Erythroblast (primary cell): ENCODE measurements at regions not wholly inside any gene's neighbourhood (a gene's known extent, or its start where the extent isn't known, plus 50 kb on each side); places are given as distances from the start of the nearest gene placed in this dataset.

Source experiments
- DNase-seq, 2 experiments: peaks; one replicate each; lab custom pipeline; 2025; lab: John Stamatoyannopoulos, UW
- GATA1 ChIP-seq: IDR thresholded peaks from 2 replicates; pipeline ENCODE4 v1.6.1; 2011; ENCODE audit warnings: low read depth, mild to moderate bottlenecking, control low read depth, low read length, moderate library complexity
- POLR2A ChIP-seq: IDR thresholded peaks from 2 replicates; pipeline ENCODE4 v1.6.1; 2011; ENCODE audit warnings: mild to moderate bottlenecking, low read length

DNA sequence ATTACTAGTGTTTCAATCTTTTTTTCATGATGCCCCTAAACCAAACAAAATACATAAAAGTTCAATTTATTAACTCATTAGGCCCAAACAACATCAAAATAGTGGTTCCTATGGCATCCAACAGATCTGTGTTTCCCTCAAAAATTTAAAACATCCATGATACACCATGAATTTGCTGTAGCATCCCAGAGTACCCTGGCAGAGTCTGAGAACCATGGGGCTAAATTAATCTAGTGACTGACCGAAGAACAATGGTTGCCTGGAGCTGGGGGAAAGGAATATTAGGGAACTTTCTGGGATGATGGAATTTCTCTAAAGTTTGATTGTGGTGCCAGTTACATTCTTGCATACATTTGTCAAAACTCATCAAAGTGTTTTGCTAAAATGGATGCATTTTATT, 79.5 kb upstream of the TRIO start:
- no peak for DNase-seq

GRCh38 chr5:14063138-14063537, 80.0 kb upstream of the TRIO start:
- no peak for DNase-seq
- TF ChIP-seq GATA1 (no peak), POLR2A (no peak)

More for the DNA sequence above, 79.5 kb upstream of the TRIO start:
- TF ChIP-seq POLR2A: no peak

GRCh38 chr5:14062178-14062577, 81.0 kb upstream of the TRIO start:
- no peak for DNase-seq
- TF ChIP-seq GATA1 (no peak), POLR2A (no peak)

GRCh38 chr5:14061106-14061505, 82.0 kb upstream of the TRIO start:
- TF ChIP-seq GATA1 (no peak), POLR2A (no peak)
- no peak for DNase-seq

- TF ChIP-seq POLR2A: no peak
- TF ChIP-seq GATA1: no peak
- DNase-seq: no peak
Measured at GRCh38 chr5:14060218-14060617, 82.9 kb upstream of the TRIO start.

DNA sequence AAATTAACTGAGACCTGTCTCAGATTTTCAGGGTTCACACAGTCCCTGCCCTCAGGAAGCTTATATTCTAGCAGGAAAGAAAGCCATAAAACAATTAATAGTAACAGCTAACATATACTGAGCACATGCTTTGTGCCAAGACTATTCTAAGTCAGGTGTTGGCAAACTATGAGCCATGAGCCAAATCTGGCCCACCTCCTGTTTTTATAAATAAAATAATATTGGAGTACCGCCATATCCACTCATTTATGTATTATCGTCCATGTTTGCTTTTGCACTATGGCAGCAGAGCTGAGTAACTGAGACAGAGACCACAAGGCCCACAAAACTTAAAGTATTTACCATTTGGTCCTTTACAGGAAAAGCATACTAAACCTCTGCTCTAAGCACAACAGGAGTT, 83.3 kb upstream of the TRIO start:
- TF ChIP-seq POLR2A: no peak
- no peak for TF ChIP-seq GATA1
- no peak for DNase-seq

- DNase-seq: no peak
Measured at GRCh38 chr5:14057289-14057688, 85.9 kb upstream of the TRIO start.

DNA sequence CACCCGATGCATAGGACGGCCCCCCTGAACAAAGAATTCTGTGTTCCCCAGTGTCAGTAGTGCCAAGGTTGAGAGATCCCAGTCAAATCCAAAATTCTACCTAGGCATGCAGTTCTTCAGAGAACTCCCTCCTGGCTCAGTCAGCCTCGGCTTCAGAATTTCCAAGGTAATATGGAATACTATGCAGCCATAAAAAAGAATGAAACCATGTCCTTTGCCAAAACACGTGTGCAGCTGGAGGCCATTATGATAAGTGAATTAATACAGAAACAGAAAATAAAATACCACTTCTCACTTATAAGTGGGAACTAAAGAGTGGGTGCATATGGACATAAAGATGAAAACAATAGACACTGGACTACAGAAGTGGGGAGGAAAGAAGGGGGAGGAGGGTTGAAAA, 87.1 kb upstream of the TRIO start:
- TF ChIP-seq POLR2A (no peak), GATA1 (no peak)
- no peak for DNase-seq

More at GRCh38 chr5:14057289-14057688, 85.9 kb upstream of the TRIO start:
- no peak for TF ChIP-seq POLR2A
- no peak for TF ChIP-seq GATA1

- TF ChIP-seq POLR2A (no peak), GATA1 (no peak)
Measured at GRCh38 chr5:14054965-14055963, 87.9 kb upstream of the TRIO start.

DNA sequence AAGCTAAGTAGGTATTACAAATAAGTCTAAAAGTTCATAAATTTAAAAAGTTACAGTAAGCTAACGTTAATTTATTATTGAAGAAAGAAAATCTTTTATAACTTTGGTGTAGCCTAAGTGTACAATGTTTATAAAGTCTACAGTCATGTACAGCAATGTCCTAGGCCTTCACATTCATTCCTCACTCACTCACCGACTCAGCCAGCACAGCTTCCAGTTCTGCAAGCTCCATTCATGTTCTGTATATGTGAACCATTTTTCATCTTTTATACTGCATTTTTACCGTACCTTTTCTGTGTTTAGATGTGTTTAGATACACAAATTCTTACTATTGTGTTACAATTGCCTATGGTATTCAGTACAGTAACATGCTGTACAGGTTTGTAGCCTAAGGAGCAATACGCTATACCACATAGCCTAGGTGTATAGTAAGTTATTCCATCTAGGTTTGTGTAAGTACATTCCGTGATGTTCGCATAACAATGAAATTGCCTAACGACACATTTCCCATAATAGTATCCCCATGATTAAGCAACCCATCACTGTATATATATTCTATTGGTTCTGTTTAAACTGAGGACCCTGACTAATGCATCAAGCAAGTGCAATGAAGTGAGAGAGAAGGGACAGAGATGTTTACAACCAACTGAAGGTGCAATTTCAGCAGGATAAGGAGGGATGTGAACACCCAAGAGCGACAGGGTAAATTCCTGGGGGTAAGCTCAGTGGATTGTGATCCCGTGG, 88.9 kb upstream of the TRIO start:
- TF ChIP-seq POLR2A (no peak), GATA1 (no peak)
- no peak for DNase-seq

More at GRCh38 chr5:14054965-14055963, 87.9 kb upstream of the TRIO start:
- DNase-seq: no peak

DNA sequence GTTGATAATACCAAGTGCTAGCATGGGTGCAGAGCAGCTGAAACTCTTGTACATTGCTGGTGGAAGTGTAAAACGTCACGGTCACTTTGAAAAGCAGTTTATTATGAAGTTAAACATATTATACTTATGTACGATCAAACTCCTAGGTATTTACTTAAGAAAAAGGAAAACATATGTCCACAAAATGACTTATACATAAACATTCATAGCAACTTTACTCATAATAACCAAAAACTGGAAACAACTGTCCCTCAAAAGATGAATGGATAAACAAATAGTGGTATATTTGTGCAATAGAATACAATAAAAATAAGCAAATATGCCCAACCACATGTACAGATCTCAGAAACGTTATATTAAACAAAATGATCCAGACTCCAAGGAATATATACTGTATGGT, 92.3 kb upstream of the TRIO start:
- no peak for TF ChIP-seq GATA1
- TF ChIP-seq POLR2A: no peak
- no peak for DNase-seq

DNA sequence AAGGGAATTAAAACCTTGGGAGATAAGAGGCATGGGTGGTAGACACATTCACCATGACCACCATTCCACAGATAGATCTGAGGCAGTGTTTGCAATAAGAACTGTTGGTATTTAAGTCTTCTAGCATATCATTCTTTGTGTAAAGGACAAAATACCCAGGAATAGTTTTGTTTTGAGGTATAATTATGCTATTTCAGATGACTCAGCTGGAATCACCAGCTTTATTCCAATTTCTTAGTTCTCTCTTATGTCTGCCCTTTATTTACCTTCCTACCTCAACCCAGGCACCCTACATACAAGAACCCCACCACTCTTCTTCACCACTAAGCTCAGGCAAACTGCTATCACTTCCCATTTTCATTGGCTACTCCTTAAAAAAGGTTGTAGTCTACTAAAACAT, 94.7 kb upstream of the TRIO start:
- DNase-seq: no peak
- TF ChIP-seq POLR2A (no peak), GATA1 (no peak)

DNA sequence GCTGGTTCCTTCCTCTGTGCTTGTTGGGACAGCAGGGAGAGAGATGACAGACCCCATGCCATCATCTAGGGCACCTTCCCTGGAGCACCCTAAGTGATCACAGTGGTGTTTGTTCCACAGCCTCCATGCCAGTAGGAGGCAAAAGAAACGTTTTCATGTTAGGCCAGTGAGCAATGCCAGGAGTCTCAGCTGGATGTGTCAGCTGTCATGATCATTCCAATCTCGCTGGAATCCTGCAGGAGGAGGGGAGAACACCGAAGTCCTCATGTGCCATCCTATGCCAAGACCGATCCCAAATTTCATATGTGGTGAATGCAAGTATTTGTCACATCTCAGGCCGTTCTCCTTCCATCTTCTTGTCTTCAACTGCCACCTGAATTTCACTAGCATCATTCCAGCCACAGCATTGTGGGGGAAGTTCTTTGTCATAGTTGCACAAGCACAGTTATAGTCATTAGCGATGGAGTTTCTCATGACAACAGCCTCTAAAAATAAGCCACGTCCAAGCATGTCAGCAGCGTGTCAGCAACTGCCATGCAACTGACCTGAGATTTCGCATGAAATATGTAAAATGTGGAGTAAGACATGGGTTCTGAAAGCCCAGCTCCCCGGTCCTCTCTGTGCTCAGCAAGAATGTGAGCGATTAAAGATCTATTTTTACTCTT, 97.2 kb upstream of the DNAH5 start:
- no peak for TF ChIP-seq GATA1
- TF ChIP-seq POLR2A: no peak
- no peak for DNase-seq
